Fibroblast of pulmonary artery (primary cell): ENCODE measurements at regions not wholly inside any gene's neighbourhood (a gene's known extent, or its start where the extent isn't known, plus 50 kb on each side); places are given as distances from the start of the nearest gene placed in this dataset.

ENCODE experiments used
- DNase-seq: peaks from one replicate; pipeline ENCODE4 v3.0.0-alpha.2; 2010; ENCODE audit warnings: low read depth
- H3K4me3 ChIP-seq: replicated peaks from 2 replicates; pipeline ENCODE4 v1.5.1; 2011; ENCODE audit warnings: low read depth, mild to moderate bottlenecking, control low read depth, low read length, moderate library complexity
- TF ChIP-seq, protein P1 (sequence below): IDR thresholded peaks from 2 replicates; pipeline ENCODE4 v1.5.1; 2011; ENCODE audit warnings: mild to moderate bottlenecking, control low read depth, low read length, inconsistent platforms; ENCODE audit errors: missing control alignments

DNA sequence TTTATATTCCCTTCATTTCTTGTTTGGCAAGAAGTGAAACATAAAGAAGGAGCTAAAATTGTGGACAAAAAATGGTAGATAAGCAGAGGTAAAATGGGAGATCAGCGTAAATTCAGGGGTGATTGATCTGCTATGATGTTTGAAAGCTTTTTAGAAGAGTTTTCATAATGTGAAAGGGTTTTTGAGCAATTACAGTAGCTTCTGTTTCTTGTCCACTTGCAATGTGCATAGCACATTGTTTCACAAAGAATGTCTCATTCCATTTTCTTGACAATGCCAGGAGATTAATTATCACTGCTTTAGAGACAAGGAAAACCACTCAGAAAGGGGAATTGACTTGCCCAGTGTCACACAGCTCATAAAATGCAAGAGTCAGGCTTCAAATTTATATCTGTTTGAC is 65.9 kb upstream of the PLPPR4 start:
- TF ChIP-seq, protein P1, sequence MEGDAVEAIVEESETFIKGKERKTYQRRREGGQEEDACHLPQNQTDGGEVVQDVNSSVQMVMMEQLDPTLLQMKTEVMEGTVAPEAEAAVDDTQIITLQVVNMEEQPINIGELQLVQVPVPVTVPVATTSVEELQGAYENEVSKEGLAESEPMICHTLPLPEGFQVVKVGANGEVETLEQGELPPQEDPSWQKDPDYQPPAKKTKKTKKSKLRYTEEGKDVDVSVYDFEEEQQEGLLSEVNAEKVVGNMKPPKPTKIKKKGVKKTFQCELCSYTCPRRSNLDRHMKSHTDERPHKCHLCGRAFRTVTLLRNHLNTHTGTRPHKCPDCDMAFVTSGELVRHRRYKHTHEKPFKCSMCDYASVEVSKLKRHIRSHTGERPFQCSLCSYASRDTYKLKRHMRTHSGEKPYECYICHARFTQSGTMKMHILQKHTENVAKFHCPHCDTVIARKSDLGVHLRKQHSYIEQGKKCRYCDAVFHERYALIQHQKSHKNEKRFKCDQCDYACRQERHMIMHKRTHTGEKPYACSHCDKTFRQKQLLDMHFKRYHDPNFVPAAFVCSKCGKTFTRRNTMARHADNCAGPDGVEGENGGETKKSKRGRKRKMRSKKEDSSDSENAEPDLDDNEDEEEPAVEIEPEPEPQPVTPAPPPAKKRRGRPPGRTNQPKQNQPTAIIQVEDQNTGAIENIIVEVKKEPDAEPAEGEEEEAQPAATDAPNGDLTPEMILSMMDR = no peak
- DNase-seq = no peak
- H3K4me3 ChIP-seq = no peak overlapping the region

DNA sequence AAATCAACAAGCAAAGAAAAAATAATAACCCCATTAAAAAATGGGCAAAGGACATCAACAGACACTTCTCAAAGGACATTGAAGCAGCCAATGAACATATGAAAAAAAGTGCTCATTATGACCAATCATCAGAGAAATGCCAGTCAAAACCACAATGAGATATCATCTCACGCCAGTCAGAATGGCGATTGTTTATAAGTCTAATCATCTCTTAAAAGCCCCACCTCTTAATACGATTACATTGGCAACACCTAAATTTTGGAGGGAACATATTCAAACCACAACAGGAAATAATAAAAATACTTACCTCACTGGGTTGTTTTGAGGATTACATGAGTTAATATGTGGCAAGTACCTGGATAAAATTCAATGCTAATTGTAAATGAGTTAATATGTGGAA is 57.1 kb upstream of the PLPPR4 start:
- TF ChIP-seq, protein P1 = no peak
- DNase-seq = no peak
- H3K4me3 ChIP-seq = no peak overlapping the region
